H1 (cell line): ENCODE measurements at regions not wholly inside any gene's neighbourhood (a gene's known extent, or its start where the extent isn't known, plus 50 kb on each side); places are given as distances from the start of the nearest gene placed in this dataset.

Experiments
- CTCF ChIA-PET: fragments of 300-600 bp; sonication (Branson Sonifier 250); formaldehyde crosslinking; loops from one replicate; lab custom pipeline; 2021; ENCODE audit not compliant: partially characterized antibody; lab: Charles Lee
- POLR2A ChIA-PET: fragments of 300-600 bp; sonication (Branson Sonifier 250); formaldehyde crosslinking; loops from one replicate; lab custom pipeline; 2021; ENCODE audit warnings: inconsistent platforms; ENCODE audit not compliant: partially characterized antibody; lab: Charles Lee
- DNase-seq, 2 experiments: peaks; one replicate each; pipeline versions ENCODE4 v3.0.0 to v3.0.0-alpha.2; 2010 to 2022; ENCODE audit warnings: low spot score in 2 of 2, low read depth in 1 of 2, mixed read lengths in 1 of 2
- FAIRE-seq: peaks from 2 replicates; lab custom pipeline; 2011; peaks lifted over from hg19 to GRCh38; lab: Jason Lieb, UNC
- H2AFZ ChIP-seq: 2 replicates; pipeline ENCODE4 v1.8.1; 2012; ENCODE audit warnings: low read length, inconsistent platforms
- H2AK5ac ChIP-seq: 2 replicates; pipeline ENCODE4 v1.6.1; 2013; ENCODE audit warnings: low read depth, low read length
- H2BK120ac ChIP-seq: replicated peaks from 2 replicates; pipeline ENCODE3; 2013; ENCODE audit warnings: low read depth, low read length, inconsistent platforms
- H2BK12ac ChIP-seq: 2 replicates; pipeline ENCODE4 v1.6.1; 2013; ENCODE audit warnings: low read depth, low read length
- H2BK15ac ChIP-seq: 2 replicates; pipeline ENCODE4 v1.6.1; 2013; ENCODE audit warnings: low read length
- H2BK20ac ChIP-seq: 2 replicates; pipeline ENCODE4 v1.6.1; 2013; ENCODE audit warnings: low read length
- H2BK5ac ChIP-seq: 2 replicates; pipeline ENCODE4 v1.6.1; 2013; ENCODE audit warnings: low read depth, low read length
- H3K14ac ChIP-seq: 2 replicates; pipeline ENCODE4 v1.6.1; 2013; ENCODE audit warnings: inconsistent platforms; ENCODE audit not compliant: insufficient read length
- H3K18ac ChIP-seq: 2 replicates; pipeline ENCODE4 v1.6.1; 2013; ENCODE audit warnings: low read length; ENCODE audit errors: extremely low read depth
- H3K23ac ChIP-seq: 2 replicates; pipeline ENCODE4 v1.6.1; 2013; ENCODE audit warnings: inconsistent platforms; ENCODE audit not compliant: insufficient read length
- H3K23me2 ChIP-seq: 2 replicates; pipeline ENCODE4 v1.6.1; 2013; ENCODE audit warnings: low read depth, low read length
- H3K27ac ChIP-seq: 2 replicates; pipeline ENCODE4 v1.6.1; 2011; ENCODE audit warnings: low read depth, low read length, inconsistent platforms
- H3K27me3 ChIP-seq, 4 experiments: replicated peaks in 1 of 4; 1 replicate in 1 of 4; 2 replicates in 3 of 4; pipeline versions ENCODE4 v1.6.1 to v1.8.1; 2011 to 2013; ENCODE audit warnings: low read length in 3 of 4, mild to moderate bottlenecking in 3 of 4, inconsistent platforms in 2 of 4, mixed read lengths in 2 of 4, moderate library complexity in 1 of 4; ENCODE audit not compliant: control insufficient read depth in 3 of 4, insufficient read depth in 3 of 4; ENCODE audit errors: extremely low read depth in 1 of 4
- H3K36me3 ChIP-seq, 4 experiments: 2 replicates each; pipeline versions ENCODE4 v1.6.1 to v1.8.1; 2011 to 2013; ENCODE audit warnings: mild to moderate bottlenecking in 4 of 4, low read length in 3 of 4, moderate library complexity in 2 of 4, control low read depth in 1 of 4, inconsistent platforms in 1 of 4; ENCODE audit not compliant: insufficient read depth in 4 of 4, control insufficient read depth in 2 of 4
- H3K4ac ChIP-seq: replicated peaks from 2 replicates; pipeline ENCODE3; 2013; ENCODE audit warnings: low read length, low read depth, mixed read lengths, inconsistent platforms; ENCODE audit not compliant: insufficient read length
- H3K4me1 ChIP-seq, 4 experiments: replicated peaks in 1 of 4; 1 replicate in 1 of 4; 2 replicates in 3 of 4; pipeline versions ENCODE4 v1.6.1 to v1.8.1; 2011 to 2013; ENCODE audit warnings: low read length in 3 of 4, inconsistent platforms in 2 of 4, mixed read lengths in 1 of 4; ENCODE audit not compliant: insufficient read depth in 4 of 4, control insufficient read depth in 3 of 4
- H3K4me2 ChIP-seq, 2 experiments: 2 replicates each; pipeline versions ENCODE4 v1.6.1 to v1.8.1; 2011 to 2013; ENCODE audit warnings: low read depth in 2 of 2, low read length in 2 of 2, control low read depth in 1 of 2, inconsistent platforms in 1 of 2, mild to moderate bottlenecking in 1 of 2; ENCODE audit not compliant: insufficient read depth in 1 of 2
- H3K4me3 ChIP-seq, 4 experiments: fragments of 200-600, 300-600 bp in 1 of 4; sonication (generic), shearing (Covaris generic), sonication (Bioruptor Twin) in 1 of 4; 2 replicates each; pipeline versions ENCODE4 v1.5.1 to v1.8.1; 2011 to 2016; ENCODE audit warnings: low read length in 4 of 4, low read depth in 3 of 4, control low read depth in 2 of 4, inconsistent platforms in 2 of 4, mild to moderate bottlenecking in 2 of 4, mixed read lengths in 1 of 4, moderate library complexity in 1 of 4; ENCODE audit not compliant: insufficient read depth in 2 of 4; ENCODE audit errors: extremely low read depth in 1 of 4
- H3K56ac ChIP-seq: replicated peaks from 2 replicates; pipeline ENCODE3; 2013; ENCODE audit warnings: low read depth, mild to moderate bottlenecking, mixed read lengths, low read length, inconsistent platforms; ENCODE audit not compliant: insufficient read length
- H3K79me1 ChIP-seq: 2 replicates; pipeline ENCODE4 v1.6.1; 2013; ENCODE audit warnings: low read depth, low read length, control low read depth
- H3K79me2 ChIP-seq, 2 experiments: 2 replicates each; pipeline versions ENCODE4 v1.6.1 to v1.8.1; 2012 to 2013; ENCODE audit warnings: low read length in 2 of 2, mild to moderate bottlenecking in 2 of 2, inconsistent platforms in 1 of 2; ENCODE audit not compliant: insufficient read depth in 2 of 2, control insufficient read depth in 1 of 2
- H3K9ac ChIP-seq, 4 experiments: replicated peaks in 1 of 4; 1 replicate in 1 of 4; 2 replicates in 3 of 4; pipeline versions ENCODE4 v1.6.1 to v1.8.1; 2011 to 2013; ENCODE audit warnings: low read depth in 3 of 4, low read length in 3 of 4, control low read depth in 2 of 4, mild to moderate bottlenecking in 2 of 4, moderate library complexity in 2 of 4, inconsistent platforms in 1 of 4; ENCODE audit errors: extremely low read depth in 1 of 4
- H3K9me3 ChIP-seq, 2 experiments: 2 replicates each; pipeline versions ENCODE4 v1.6.1 to v1.8.1; 2012 to 2013; ENCODE audit warnings: mild to moderate bottlenecking in 2 of 2, moderate library complexity in 2 of 2, control low read depth in 1 of 2, inconsistent platforms in 1 of 2, low read depth in 1 of 2, low read length in 1 of 2, mixed read lengths in 1 of 2; ENCODE audit not compliant: insufficient read depth in 2 of 2
- H4K20me1 ChIP-seq, 2 experiments: replicated peaks in 1 of 2; 2 replicates each; pipeline versions ENCODE3 to v1.8.1; 2011 to 2013; ENCODE audit warnings: inconsistent platforms in 2 of 2, low read length in 2 of 2, mild to moderate bottlenecking in 1 of 2; ENCODE audit not compliant: insufficient read depth in 2 of 2, control insufficient read depth in 1 of 2
- H4K5ac ChIP-seq: 2 replicates; pipeline ENCODE4 v1.6.1; 2013; ENCODE audit warnings: low read length, low read depth, mixed read lengths, inconsistent platforms; ENCODE audit not compliant: insufficient read length
- H4K8ac ChIP-seq: 2 replicates; pipeline ENCODE4 v1.8.0; 2013; ENCODE audit warnings: mild to moderate bottlenecking, moderate library complexity, low read length, inconsistent platforms; ENCODE audit not compliant: insufficient read depth; ENCODE audit errors: extremely low read depth
- H4K91ac ChIP-seq: replicated peaks from 2 replicates; pipeline ENCODE3; 2013; ENCODE audit warnings: low read length, mixed read lengths, inconsistent platforms; ENCODE audit not compliant: insufficient read length
- ASH2L ChIP-seq: fragments of 200-600, 300-600 bp; sonication (generic); IDR thresholded peaks from one replicate; pipeline ENCODE4 v1.7.1; 2017; ENCODE audit warnings: low read length
- BRCA1 ChIP-seq: IDR thresholded peaks from 2 replicates; pipeline ENCODE4 v1.6.1; 2012; ENCODE audit warnings: low read depth, low read length, improper control_type of control experiment
- CEBPB ChIP-seq: IDR thresholded peaks from 2 replicates; pipeline ENCODE4 v1.6.1; 2012; ENCODE audit warnings: low read depth, low read length
- CTBP2 ChIP-seq: IDR thresholded peaks from 2 replicates; pipeline ENCODE4 v1.7.0; 2011; ENCODE audit warnings: borderline replicate concordance, mild to moderate bottlenecking, moderate library complexity, mixed read lengths, low read length; ENCODE audit not compliant: insufficient read depth, insufficient read length
- EZH2 ChIP-seq: fragments of 200-600 bp; sonication (generic); IDR thresholded peaks from 2 replicates; pipeline ENCODE4 v1.7.1; 2012; ENCODE audit warnings: low read depth, mild to moderate bottlenecking, moderate library complexity, low read length, inconsistent platforms; ENCODE audit not compliant: severe bottlenecking
- HDAC2 ChIP-seq, 2 experiments: fragments of 300-600 bp in 1 of 2; sonication (generic) in 1 of 2; IDR thresholded peaks; 2 replicates each; pipeline ENCODE4 v1.6.1; 2011 to 2012; ENCODE audit warnings: low read depth in 2 of 2, low read length in 2 of 2, mild to moderate bottlenecking in 2 of 2, moderate library complexity in 2 of 2, borderline replicate concordance in 1 of 2, inconsistent platforms in 1 of 2
- JUN ChIP-seq: IDR thresholded peaks from 2 replicates; pipeline ENCODE4 v1.6.1; 2011; ENCODE audit warnings: low read depth, mild to moderate bottlenecking, improper control_type of control experiment, low read length
- JUND ChIP-seq: IDR thresholded peaks from 2 replicates; pipeline ENCODE4 v1.6.1; 2011; ENCODE audit warnings: mild to moderate bottlenecking, improper control_type of control experiment, low read length
- PHF8 ChIP-seq: fragments of 200-600 bp; sonication (generic); conservative IDR thresholded peaks from 2 replicates; pipeline ENCODE4 v1.7.1; 2012; ENCODE audit warnings: low read depth, mild to moderate bottlenecking, inconsistent platforms, low read length, moderate library complexity
- POLR2AphosphoS5 ChIP-seq: IDR thresholded peaks from 2 replicates; pipeline ENCODE4 v1.6.1; 2011; ENCODE audit warnings: low read depth, low read length
- RAD21 ChIP-seq, 2 experiments: IDR thresholded peaks in 1 of 2; conservative IDR thresholded peaks in 1 of 2; 2 replicates each; pipeline ENCODE4 v1.6.1; 2011; ENCODE audit warnings: low read depth in 2 of 2, low read length in 2 of 2, improper control_type of control experiment in 1 of 2, inconsistent platforms in 1 of 2, mild to moderate bottlenecking in 1 of 2, moderate library complexity in 1 of 2
- SIX5 ChIP-seq: IDR thresholded peaks from 2 replicates; pipeline ENCODE4 v1.6.1; 2011; ENCODE audit warnings: mild to moderate bottlenecking, low read depth, low read length
- TAF1 ChIP-seq: IDR thresholded peaks from 2 replicates; pipeline ENCODE4 v1.6.1; 2011; ENCODE audit warnings: mild to moderate bottlenecking, low read depth, low read length

DNA sequence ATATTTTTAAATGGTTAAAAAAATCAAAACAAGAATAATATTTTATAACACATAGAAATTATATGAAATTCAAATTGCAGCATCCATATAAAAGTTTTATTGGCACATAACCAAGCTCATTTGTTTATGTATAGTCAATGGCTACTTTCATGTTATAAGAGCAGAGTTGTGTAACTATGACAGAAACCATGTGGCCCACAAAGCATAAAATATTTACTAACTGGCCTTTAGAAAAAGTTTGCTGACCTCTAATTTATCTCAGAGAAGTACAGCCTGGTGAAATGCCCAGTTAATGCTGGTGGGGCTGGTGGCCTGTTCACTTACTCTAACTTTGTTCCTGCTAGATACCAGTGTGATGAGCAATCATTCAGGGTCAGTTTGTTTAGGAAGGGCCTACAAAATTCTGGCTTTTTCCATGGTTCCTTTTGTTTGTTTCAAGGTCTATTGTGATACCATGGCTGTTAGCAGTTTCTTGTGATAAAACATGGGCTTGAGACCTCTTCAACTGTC is 104.6 kb downstream of the PPP1R2C start:
- Histone ChIP-seq H3K23me2 (no peaks in the 10 kb centered on the region), H4K20me1 (no peaks in the 10 kb centered on the region), H3K4me2 (no peak overlapping the region), H3K4ac (no peak overlapping the region), H2AFZ (no peak overlapping the region), H3K9me3 (peaks cover 0 to 6% of the 10 kb centered on the region in 2 experiments; a peak in 1 of 4 replicates), H3K79me2 (no peaks in the 10 kb centered on the region), H2BK12ac (no peak overlapping the region), H3K23ac (no peak overlapping the region), H2BK5ac (no peak overlapping the region), H2BK20ac (no peak overlapping the region), H3K9ac (no peak overlapping the region), H3K56ac (no peak overlapping the region), H3K14ac (no peak overlapping the region), H3K79me1 (no peaks in the 10 kb centered on the region), H2AK5ac (no peak overlapping the region), H2BK120ac (no peak overlapping the region), H3K18ac (no peak overlapping the region), H4K5ac (no peak overlapping the region), H3K27me3 (no peaks in the 10 kb centered on the region), H2BK15ac (no peak overlapping the region), H3K36me3 (no peaks in the 10 kb centered on the region), H4K91ac (no peak overlapping the region), H3K4me3 (no peak overlapping the region), H3K4me1 (no peaks in the 10 kb centered on the region), H3K27ac (no peak overlapping the region), H4K8ac (no peak overlapping the region)
- POLR2A ChIA-PET, result no interaction called here
- FAIRE-seq (no peak), DNase-seq (no peak)
- CTCF ChIA-PET, result no interaction called here
- TF ChIP-seq RAD21 (IDR thresholded peaks at IDR 0.05 in 1 of 2, conservative IDR thresholded peaks at IDR 0.05 in 1 of 2; ENCODE audit: low read depth in 2 of 2, low read length in 2 of 2) (no peak), TAF1 (no peak), BRCA1 (no peak), HDAC2 (IDR thresholded peaks at IDR 0.05; ENCODE audit: borderline replicate concordance in 1 of 2, low read depth in 2 of 2, low read length in 2 of 2) (no peak), POLR2AphosphoS5 (no peak), JUN (no peak), ASH2L (no peak), JUND (no peak), CTBP2 (no peak), PHF8 (no peak), EZH2 (no peak), SIX5 (no peak), CEBPB (no peak)
